Glutamatergic neuron (in vitro differentiated cells): ENCODE measurements at regions not wholly inside any gene's neighbourhood (a gene's known extent, or its start where the extent isn't known, plus 50 kb on each side); places are given as distances from the start of the nearest gene placed in this dataset.

Experiments
- DNase-seq: peaks from one replicate; pipeline ENCODE4 v3.0.0; 2022
- H3K27ac Mint-ChIP-seq: one replicate; pipeline ENCODE4 v1.8.0; 2020; ENCODE audit warnings: mild to moderate bottlenecking, mixed read lengths, inconsistent platforms; ENCODE audit not compliant: unreplicated experiment
- H3K27me3 Mint-ChIP-seq: one replicate; pipeline ENCODE4 v1.8.0; 2020; ENCODE audit warnings: mild to moderate bottlenecking, moderate library complexity, mixed read lengths, inconsistent platforms; ENCODE audit not compliant: unreplicated experiment
- H3K36me3 Mint-ChIP-seq: one replicate; pipeline ENCODE4 v1.8.0; 2020; ENCODE audit warnings: mild to moderate bottlenecking, mixed read lengths, inconsistent platforms; ENCODE audit not compliant: unreplicated experiment
- H3K4me1 Mint-ChIP-seq: one replicate; pipeline ENCODE4 v1.8.0; 2020; ENCODE audit warnings: mild to moderate bottlenecking, low read depth, mixed read lengths, inconsistent platforms; ENCODE audit not compliant: unreplicated experiment
- H3K4me3 Mint-ChIP-seq: one replicate; pipeline ENCODE4 v1.8.0; 2020; ENCODE audit warnings: mild to moderate bottlenecking, mixed read lengths, inconsistent platforms; ENCODE audit not compliant: unreplicated experiment
- H3K9me3 Mint-ChIP-seq: one replicate; pipeline ENCODE4 v1.8.0; 2020; ENCODE audit warnings: mild to moderate bottlenecking, moderate library complexity, mixed read lengths, inconsistent platforms; ENCODE audit not compliant: unreplicated experiment
- TF ChIP-seq, protein P1 (sequence below): fragments of 200-600 bp; sonication (generic); IDR thresholded peaks from one replicate; pipeline ENCODE4 v1.5.0; 2021; ENCODE audit not compliant: partially characterized antibody, unreplicated experiment

DNA sequence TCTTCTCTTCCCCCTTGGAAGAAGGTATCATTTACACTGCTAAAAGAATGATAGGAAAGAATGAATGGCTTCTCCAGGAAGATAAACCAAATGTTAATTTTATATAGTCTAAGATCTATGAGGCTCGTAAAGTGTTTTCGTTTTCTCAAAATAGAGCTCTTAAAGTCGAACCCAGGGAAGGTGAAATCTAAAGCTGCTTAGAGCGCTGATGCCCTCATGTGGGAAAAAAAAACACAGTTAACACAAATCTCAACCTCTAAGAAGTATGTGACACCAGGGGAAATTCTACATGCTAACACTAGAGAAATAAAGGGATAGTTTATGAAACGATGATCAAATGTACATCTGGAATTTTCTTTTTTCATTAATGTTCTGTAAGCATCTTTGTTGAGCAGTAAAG lies 257.9 kb downstream of the RASEF start:
- no peak for DNase-seq
- peaks cover 2% of the 10 kb centered on the region for H3K27me3 Mint-ChIP-seq
- H3K27ac Mint-ChIP-seq, result peak overlapping the region; percentile 40
- H3K9me3 Mint-ChIP-seq, result no peaks in the 10 kb centered on the region
- TF ChIP-seq, protein P1, sequence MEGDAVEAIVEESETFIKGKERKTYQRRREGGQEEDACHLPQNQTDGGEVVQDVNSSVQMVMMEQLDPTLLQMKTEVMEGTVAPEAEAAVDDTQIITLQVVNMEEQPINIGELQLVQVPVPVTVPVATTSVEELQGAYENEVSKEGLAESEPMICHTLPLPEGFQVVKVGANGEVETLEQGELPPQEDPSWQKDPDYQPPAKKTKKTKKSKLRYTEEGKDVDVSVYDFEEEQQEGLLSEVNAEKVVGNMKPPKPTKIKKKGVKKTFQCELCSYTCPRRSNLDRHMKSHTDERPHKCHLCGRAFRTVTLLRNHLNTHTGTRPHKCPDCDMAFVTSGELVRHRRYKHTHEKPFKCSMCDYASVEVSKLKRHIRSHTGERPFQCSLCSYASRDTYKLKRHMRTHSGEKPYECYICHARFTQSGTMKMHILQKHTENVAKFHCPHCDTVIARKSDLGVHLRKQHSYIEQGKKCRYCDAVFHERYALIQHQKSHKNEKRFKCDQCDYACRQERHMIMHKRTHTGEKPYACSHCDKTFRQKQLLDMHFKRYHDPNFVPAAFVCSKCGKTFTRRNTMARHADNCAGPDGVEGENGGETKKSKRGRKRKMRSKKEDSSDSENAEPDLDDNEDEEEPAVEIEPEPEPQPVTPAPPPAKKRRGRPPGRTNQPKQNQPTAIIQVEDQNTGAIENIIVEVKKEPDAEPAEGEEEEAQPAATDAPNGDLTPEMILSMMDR, result no peak
- H3K4me1 Mint-ChIP-seq, result no peaks in the 10 kb centered on the region
- H3K4me3 Mint-ChIP-seq, result no peak overlapping the region
- no peaks in the 10 kb centered on the region for H3K36me3 Mint-ChIP-seq

DNA sequence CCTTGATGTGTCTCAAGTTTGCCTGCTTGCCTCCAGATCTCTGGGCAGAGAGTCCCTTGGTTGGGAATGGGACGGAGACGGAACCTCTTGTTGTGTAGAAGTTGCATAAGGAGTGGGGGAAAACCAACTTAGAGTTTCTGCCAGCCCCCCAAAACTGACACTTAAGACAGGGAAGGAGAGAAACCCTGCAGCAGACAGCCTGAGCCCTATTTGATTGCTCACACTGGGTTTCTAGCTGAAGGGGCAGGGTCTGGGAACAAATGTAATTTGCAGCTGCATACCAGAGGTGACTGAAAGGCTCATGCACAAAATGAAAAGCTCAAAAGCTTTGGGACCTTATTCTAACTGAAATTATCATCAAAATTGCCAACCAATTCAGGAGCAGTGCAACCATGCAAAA lies 254.5 kb downstream of the RASEF start:
- no peaks in the 10 kb centered on the region for H3K4me1 Mint-ChIP-seq
- H3K36me3 Mint-ChIP-seq, result no peaks in the 10 kb centered on the region
- no peak for DNase-seq

DNA sequence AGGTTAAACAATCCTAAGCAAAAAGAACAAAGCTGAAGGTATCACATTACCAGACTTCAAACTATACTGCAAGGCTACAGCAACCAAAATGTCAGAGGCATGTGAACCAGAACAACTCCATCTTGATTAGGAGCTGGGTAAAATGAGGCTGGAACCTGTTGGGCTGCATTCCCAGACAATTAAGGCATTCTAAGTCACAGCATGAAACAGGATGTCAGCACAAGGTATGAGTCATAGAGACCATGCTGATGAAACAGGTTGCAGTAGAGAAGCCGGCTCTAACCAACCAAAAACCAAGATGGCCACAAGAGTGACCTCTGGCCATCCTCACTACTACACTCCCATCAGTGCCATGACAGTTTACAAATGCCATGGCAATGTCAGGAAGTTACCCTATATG lies 252.0 kb downstream of the RASEF start:
- DNase-seq, result no peak
- Mint-ChIP-seq H3K9me3 (no peaks in the 10 kb centered on the region), H3K4me3 (no peak overlapping the region), H3K27me3 (no peaks in the 10 kb centered on the region), H3K36me3 (no peaks in the 10 kb centered on the region), H3K4me1 (no peaks in the 10 kb centered on the region), H3K27ac (no peak overlapping the region)
- TF ChIP-seq, protein P1, result no peak

More for the DNA sequence above, 254.5 kb downstream of the RASEF start:
- Mint-ChIP-seq H3K9me3 (no peaks in the 10 kb centered on the region), H3K27ac (no peak overlapping the region), H3K4me3 (no peak overlapping the region), H3K27me3 (peaks cover 2% of the 10 kb centered on the region)
- TF ChIP-seq, protein P1, result no peak

DNA sequence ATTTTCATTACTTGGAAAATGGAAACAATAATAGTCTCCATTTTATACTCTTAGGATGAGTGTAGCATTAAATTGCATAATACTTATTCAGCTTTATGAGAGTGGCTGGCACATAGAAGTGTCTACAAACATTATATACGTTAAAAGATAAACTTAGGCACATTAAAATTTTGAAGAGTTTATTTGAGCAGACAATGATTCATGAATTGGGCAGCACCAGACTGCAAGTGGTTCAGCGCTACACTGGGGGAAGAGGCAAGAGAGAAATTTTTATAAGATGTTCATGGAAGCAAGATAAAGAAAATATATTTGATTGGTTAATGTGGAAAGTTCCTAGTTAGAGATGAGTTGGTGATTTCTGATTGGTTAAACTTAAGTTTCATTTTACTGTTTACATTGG lies 243.7 kb downstream of the RASEF start:
- no peaks in the 10 kb centered on the region for H3K4me1 Mint-ChIP-seq
- no peak overlapping the region for H3K27ac Mint-ChIP-seq
- no peak for DNase-seq
- H3K9me3 Mint-ChIP-seq, result no peaks in the 10 kb centered on the region
- H3K27me3 Mint-ChIP-seq, result peaks cover 2% of the 10 kb centered on the region
- H3K36me3 Mint-ChIP-seq, result no peaks in the 10 kb centered on the region
- H3K4me3 Mint-ChIP-seq, result no peak overlapping the region
- TF ChIP-seq, protein P1, result no peak

DNA sequence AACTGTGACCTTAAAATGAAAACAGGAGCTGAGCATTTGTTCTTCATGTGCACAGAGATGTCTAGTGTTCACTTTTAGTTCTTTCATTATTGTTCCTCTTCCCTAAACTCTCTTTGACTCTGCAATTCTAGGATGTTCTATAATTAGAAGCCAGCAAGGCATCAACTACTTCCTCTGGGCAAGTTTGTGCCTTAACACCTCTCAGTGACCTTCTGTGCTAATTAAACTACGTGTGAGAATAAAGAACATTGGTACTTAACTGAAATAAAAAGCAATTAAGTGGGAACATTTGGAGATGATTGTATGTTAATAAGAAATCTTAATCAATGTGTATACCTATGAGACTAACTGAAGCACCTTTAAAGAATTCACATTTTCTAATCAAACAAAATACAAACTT lies 242.8 kb downstream of the RASEF start:
- TF ChIP-seq, protein P1, result no peak
- Mint-ChIP-seq H3K4me1 (no peaks in the 10 kb centered on the region), H3K27me3 (peaks cover 2% of the 10 kb centered on the region), H3K4me3 (no peak overlapping the region), H3K9me3 (no peaks in the 10 kb centered on the region), H3K36me3 (peaks cover under 1% of the 10 kb centered on the region), H3K27ac (no peak overlapping the region)
- DNase-seq, result no peak
